ENCODE measurements at regions not wholly inside any gene's neighbourhood (a gene's known extent, or its start where the extent isn't known, plus 50 kb on each side); places are given as distances from the start of the nearest gene placed in this dataset.

GRCh38 chrX:150225756-150226155, 137.4 kb upstream of the MAMLD1 start:
- TF ChIP-seq CTCF (conservative IDR thresholded peaks at IDR 0.05 in 1 of 2, IDR thresholded peaks at IDR 0.05 in 1 of 2; ENCODE audit: extremely low read depth in 1 of 2, insufficient read depth in 1 of 2, low read depth in 1 of 2, low read length in 2 of 2) = no peak
- TF ChIP-seq EZH2 (IDR thresholded peaks at IDR 0.05; ENCODE audit: borderline replicate concordance, low read length) = no peak
